ENCODE measurements at regions not wholly inside any gene's neighbourhood (a gene's known extent, or its start where the extent isn't known, plus 50 kb on each side); places are given as distances from the start of the nearest gene placed in this dataset.
"Not testable (repeated sequence)": the region's sequence is repeated elsewhere in the genome, so short reads cannot be mapped to it uniquely, and the experiment has no call there.

- Histone ChIP-seq H3K4me3 (ENCODE audit: low read depth in 1 of 2, low read length in 2 of 2) (no peak overlapping the region), H3K4me2 (ENCODE audit: insufficient read depth, low read length) (no peak overlapping the region), H4K20me1 (ENCODE audit: insufficient read depth, low read length) (no peaks in the 10 kb centered on the region), H3K27ac (ENCODE audit: low read length) (no peak overlapping the region), H3K36me3 (ENCODE audit: insufficient read depth, low read length) (no peaks in the 10 kb centered on the region), H3K27me3 (ENCODE audit: insufficient read depth, low read length, poor library complexity) (no peaks in the 10 kb centered on the region), H3K79me2 (ENCODE audit: insufficient read depth, low read length) (no peaks in the 10 kb centered on the region), H3K9me3 (ENCODE audit: insufficient read depth, low read length, severe bottlenecking) (no peaks in the 10 kb centered on the region), H3K4me1 (ENCODE audit: insufficient read depth, low read length) (no peaks in the 10 kb centered on the region), H2AFZ (ENCODE audit: low read depth, low read length) (no peak overlapping the region), H3K9ac (ENCODE audit: low read depth, low read length) (no peak overlapping the region)
- DNase-seq (no peak), ATAC-seq (ENCODE audit: insufficient read depth, low read depth) (no peak)
- no peak for TF ChIP-seq CTCF (IDR thresholded peaks at IDR 0.05; ENCODE audit: borderline replicate concordance, extremely low read depth, low read length, poor library complexity, severe bottlenecking)
- no peak for TF ChIP-seq EZH2 (IDR thresholded peaks at IDR 0.05; ENCODE audit: borderline replicate concordance, low read depth, low read length, severe bottlenecking)
Observed at GRCh38 chr2:58698620-58699019, 457.5 kb upstream of the FANCL start.

GRCh38 chr2:58694114-58694513 lies 453.0 kb upstream of the FANCL start:
- H3K9me3 ChIP-seq (ENCODE audit: insufficient read depth, low read length, severe bottlenecking); H3K27ac ChIP-seq (ENCODE audit: low read length); DNase-seq; H3K36me3 ChIP-seq (ENCODE audit: insufficient read depth, low read length); H3K4me3 ChIP-seq (ENCODE audit: low read depth in 1 of 2, low read length in 2 of 2); H3K4me1 ChIP-seq (ENCODE audit: insufficient read depth, low read length); H3K9ac ChIP-seq (ENCODE audit: low read depth, low read length); H3K4me2 ChIP-seq (ENCODE audit: insufficient read depth, low read length); ATAC-seq (ENCODE audit: insufficient read depth, low read depth); H2AFZ ChIP-seq (ENCODE audit: low read depth, low read length); H4K20me1 ChIP-seq (ENCODE audit: insufficient read depth, low read length); H3K27me3 ChIP-seq (ENCODE audit: insufficient read depth, low read length, poor library complexity); H3K79me2 ChIP-seq (ENCODE audit: insufficient read depth, low read length): not testable (repeated sequence)

GRCh38 chr2:58691041-58691440 lies 449.9 kb upstream of the FANCL start:
- H3K4me3 ChIP-seq (ENCODE audit: low read depth in 1 of 2, low read length in 2 of 2); H3K9me3 ChIP-seq (ENCODE audit: insufficient read depth, low read length, severe bottlenecking); ATAC-seq (ENCODE audit: insufficient read depth, low read depth); H3K36me3 ChIP-seq (ENCODE audit: insufficient read depth, low read length); H3K27me3 ChIP-seq (ENCODE audit: insufficient read depth, low read length, poor library complexity); H3K4me2 ChIP-seq (ENCODE audit: insufficient read depth, low read length); H3K79me2 ChIP-seq (ENCODE audit: insufficient read depth, low read length); DNase-seq; H2AFZ ChIP-seq (ENCODE audit: low read depth, low read length); H3K4me1 ChIP-seq (ENCODE audit: insufficient read depth, low read length); H4K20me1 ChIP-seq (ENCODE audit: insufficient read depth, low read length); H3K27ac ChIP-seq (ENCODE audit: low read length); H3K9ac ChIP-seq (ENCODE audit: low read depth, low read length): not testable (repeated sequence)

GRCh38 chr2:58688813-58689212 lies 447.7 kb upstream of the FANCL start:
- Histone ChIP-seq H3K9ac (ENCODE audit: low read depth, low read length) (no peak overlapping the region), H3K4me2 (ENCODE audit: insufficient read depth, low read length) (no peak overlapping the region), H3K27me3 (ENCODE audit: insufficient read depth, low read length, poor library complexity) (no peaks in the 10 kb centered on the region), H3K36me3 (ENCODE audit: insufficient read depth, low read length) (no peaks in the 10 kb centered on the region), H3K4me1 (ENCODE audit: insufficient read depth, low read length) (no peaks in the 10 kb centered on the region), H3K9me3 (ENCODE audit: insufficient read depth, low read length, severe bottlenecking) (no peaks in the 10 kb centered on the region), H3K27ac (ENCODE audit: low read length) (no peak overlapping the region), H3K4me3 (ENCODE audit: low read depth in 1 of 2, low read length in 2 of 2) (no peak overlapping the region), H3K79me2 (ENCODE audit: insufficient read depth, low read length) (no peaks in the 10 kb centered on the region), H2AFZ (ENCODE audit: low read depth, low read length) (no peak overlapping the region), H4K20me1 (ENCODE audit: insufficient read depth, low read length) (no peaks in the 10 kb centered on the region)
- TF ChIP-seq CTCF (IDR thresholded peaks at IDR 0.05; ENCODE audit: borderline replicate concordance, extremely low read depth, low read length, poor library complexity, severe bottlenecking): no peak
- TF ChIP-seq EZH2 (IDR thresholded peaks at IDR 0.05; ENCODE audit: borderline replicate concordance, low read depth, low read length, severe bottlenecking): no peak
- ATAC-seq (ENCODE audit: insufficient read depth, low read depth): no peak
- DNase-seq: no peak
